PC-9 (cell line): ENCODE measurements at regions not wholly inside any gene's neighbourhood (a gene's known extent, or its start where the extent isn't known, plus 50 kb on each side); places are given as distances from the start of the nearest gene placed in this dataset.

Experiments used
- EZH2 ChIP-seq: fragments of 200-600 bp; sonication (generic); IDR thresholded peaks from 2 replicates; pipeline ENCODE4 v1.8.0; 2017; ENCODE audit warnings: antibody characterized with exemption, low read depth
- TF ChIP-seq, protein P1 (sequence below): fragments of 200-600 bp; sonication (generic); conservative IDR thresholded peaks from 2 replicates; pipeline ENCODE4 v1.6.1; 2017; ENCODE audit warnings: mixed run types, antibody characterized with exemption, mild to moderate bottlenecking, moderate library complexity

DNA sequence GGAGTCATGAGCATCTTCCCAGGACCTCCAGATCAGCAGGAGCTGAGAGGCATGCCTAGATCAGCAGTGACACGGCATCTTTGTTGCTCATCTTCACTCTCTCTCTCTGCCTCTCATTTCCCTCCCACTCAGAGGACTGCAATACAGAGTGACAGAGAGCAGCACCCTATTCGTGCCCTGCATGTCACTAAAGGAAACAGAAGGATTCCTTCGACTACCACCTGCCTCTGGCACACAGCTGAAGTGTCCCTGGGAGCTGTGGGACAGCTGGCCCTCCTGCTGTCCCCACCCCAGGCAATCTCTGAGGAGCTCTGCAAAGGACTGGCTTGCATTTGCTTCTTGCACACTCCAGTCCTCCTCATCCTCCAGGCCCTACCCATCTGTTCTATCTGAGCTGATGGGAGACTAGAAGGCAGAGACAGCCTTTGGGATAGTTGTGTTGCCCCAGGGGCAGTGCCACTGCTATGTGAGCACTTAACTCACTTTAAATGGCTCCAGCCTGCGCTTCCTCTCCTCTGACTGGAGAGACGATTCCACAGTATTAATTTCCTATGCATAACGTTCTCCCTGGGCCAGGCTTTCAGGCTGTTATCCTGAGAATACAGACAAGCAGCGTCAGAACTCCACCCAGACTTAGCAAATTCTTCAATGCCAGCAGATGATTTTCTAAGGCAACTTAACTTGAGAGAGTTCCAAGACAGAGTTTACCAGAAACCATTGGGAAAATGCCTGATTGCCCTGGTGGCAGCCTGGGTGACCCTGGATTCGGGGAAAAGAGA lies 167.6 kb upstream of the MAP1B start:
- TF ChIP-seq, protein P1, sequence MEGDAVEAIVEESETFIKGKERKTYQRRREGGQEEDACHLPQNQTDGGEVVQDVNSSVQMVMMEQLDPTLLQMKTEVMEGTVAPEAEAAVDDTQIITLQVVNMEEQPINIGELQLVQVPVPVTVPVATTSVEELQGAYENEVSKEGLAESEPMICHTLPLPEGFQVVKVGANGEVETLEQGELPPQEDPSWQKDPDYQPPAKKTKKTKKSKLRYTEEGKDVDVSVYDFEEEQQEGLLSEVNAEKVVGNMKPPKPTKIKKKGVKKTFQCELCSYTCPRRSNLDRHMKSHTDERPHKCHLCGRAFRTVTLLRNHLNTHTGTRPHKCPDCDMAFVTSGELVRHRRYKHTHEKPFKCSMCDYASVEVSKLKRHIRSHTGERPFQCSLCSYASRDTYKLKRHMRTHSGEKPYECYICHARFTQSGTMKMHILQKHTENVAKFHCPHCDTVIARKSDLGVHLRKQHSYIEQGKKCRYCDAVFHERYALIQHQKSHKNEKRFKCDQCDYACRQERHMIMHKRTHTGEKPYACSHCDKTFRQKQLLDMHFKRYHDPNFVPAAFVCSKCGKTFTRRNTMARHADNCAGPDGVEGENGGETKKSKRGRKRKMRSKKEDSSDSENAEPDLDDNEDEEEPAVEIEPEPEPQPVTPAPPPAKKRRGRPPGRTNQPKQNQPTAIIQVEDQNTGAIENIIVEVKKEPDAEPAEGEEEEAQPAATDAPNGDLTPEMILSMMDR, result no peak
- no peak for TF ChIP-seq EZH2
